Lung (tissue), 11 donors: ENCODE measurements at regions not wholly inside any gene's neighbourhood (a gene's known extent, or its start where the extent isn't known, plus 50 kb on each side); places are given as distances from the start of the nearest gene placed in this dataset.
"Not testable (repeated sequence)": the region's sequence is repeated elsewhere in the genome, so short reads cannot be mapped to it uniquely, and the experiment has no call there.

Source experiments
- ATAC-seq: fragments of 200-7000 bp; cut with Tn5 transposase; one replicate; pipeline ENCODE4 v1.9.1; 2020; ENCODE audit warnings: moderate number of reproducible peaks; ENCODE audit not compliant: insufficient read depth, low FRiP score
- DNase-seq, 3 donors: peaks; one replicate each; pipeline ENCODE4 v3.0.0-alpha.2; 2013 to 2017
- H3K27ac ChIP-seq, 2 donors: one replicate each; pipeline ENCODE4 v1.5.1; 2013; ENCODE audit warnings: mild to moderate bottlenecking in 2 of 2, moderate library complexity in 2 of 2, control low read depth in 1 of 2, inconsistent platforms in 1 of 2, low read depth in 1 of 2, low read length in 1 of 2
- H3K27me3 ChIP-seq, 3 donors: one replicate each; pipeline ENCODE4 v1.5.1; 2013; ENCODE audit warnings: low read length in 2 of 3; ENCODE audit not compliant: control insufficient read depth in 3 of 3, insufficient read depth in 3 of 3
- H3K36me3 ChIP-seq, 4 donors: one replicate each; pipeline ENCODE4 v1.5.1; 2013; ENCODE audit warnings: low read length in 4 of 4, mild to moderate bottlenecking in 1 of 4, moderate library complexity in 1 of 4; ENCODE audit not compliant: control insufficient read depth in 4 of 4, insufficient read depth in 4 of 4
- H3K4me1 ChIP-seq, 5 donors: one replicate each; pipeline ENCODE4 v1.5.1; 2013; ENCODE audit warnings: low read length in 5 of 5, mild to moderate bottlenecking in 2 of 5, moderate library complexity in 1 of 5; ENCODE audit not compliant: control insufficient read depth in 5 of 5, insufficient read depth in 5 of 5
- H3K4me3 ChIP-seq: one replicate; pipeline ENCODE4 v1.5.1; 2013; ENCODE audit warnings: mild to moderate bottlenecking, control low read depth, moderate library complexity
- H3K9ac ChIP-seq, 2 donors: one replicate each; pipeline ENCODE4 v1.5.1; 2013; ENCODE audit warnings: low read length in 2 of 2, control low read depth in 1 of 2; ENCODE audit not compliant: insufficient read depth in 1 of 2
- H3K9me3 ChIP-seq, 4 donors: one replicate each; pipeline ENCODE4 v1.5.1; 2013; ENCODE audit warnings: low read length in 3 of 4, mild to moderate bottlenecking in 1 of 4, moderate library complexity in 1 of 4; ENCODE audit not compliant: control insufficient read depth in 4 of 4, insufficient read depth in 3 of 4
- WGBS, 2 donors: extraction: QIAGEN DNeasy Blood & Tissue Kit; methylation state at CpG; one replicate each; pipeline ENCODE4 v1.1.7; 2013; 5-methylcytosine and 5-hydroxymethylcytosine counted together
- TF ChIP-seq, protein P1 (sequence below): IDR thresholded peaks from 2 replicates; pipeline ENCODE4 v1.5.1; 2012; ENCODE audit warnings: mild to moderate bottlenecking; ENCODE audit errors: control extremely low read depth, extremely low read depth
- donor health status: control.
- donor health status: control.
- donor health status: Bipolar disorder and iron deficiency.
- donor health status: healthy.
- donor health status: DM: yes; HTN: yes; CAD: no.

DNA sequence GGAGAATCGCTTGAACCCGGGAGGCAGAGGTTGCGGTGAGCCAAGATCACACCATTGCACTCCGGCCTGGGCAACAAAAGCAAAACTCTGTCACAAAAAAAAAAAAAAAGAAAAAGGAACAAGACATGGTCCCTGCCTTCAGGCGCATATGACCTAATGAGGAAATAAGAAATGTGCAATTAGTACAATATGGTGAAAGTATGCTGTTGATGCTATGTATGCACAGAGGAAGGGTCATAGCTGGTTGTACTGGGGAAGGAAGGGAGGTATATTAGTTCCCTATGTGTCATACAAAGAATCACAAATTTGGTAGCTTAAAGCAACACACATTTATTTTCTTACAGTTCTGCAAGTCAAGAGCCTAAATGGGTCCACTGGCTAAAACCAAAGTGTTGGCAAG, 97.8 kb upstream of the MPP7 start:
- Histone ChIP-seq H3K36me3 (no peaks in the 10 kb centered on the region), H3K27me3 (no peaks in the 10 kb centered on the region), H3K9ac (no peak overlapping the region), H3K4me1 (no peaks in the 10 kb centered on the region), H3K9me3 (no peaks in the 10 kb centered on the region), H3K4me3 (no peak overlapping the region), H3K27ac (peak overlapping the region in 1 of 2 donors; percentile 60)
- TF ChIP-seq, protein P1, sequence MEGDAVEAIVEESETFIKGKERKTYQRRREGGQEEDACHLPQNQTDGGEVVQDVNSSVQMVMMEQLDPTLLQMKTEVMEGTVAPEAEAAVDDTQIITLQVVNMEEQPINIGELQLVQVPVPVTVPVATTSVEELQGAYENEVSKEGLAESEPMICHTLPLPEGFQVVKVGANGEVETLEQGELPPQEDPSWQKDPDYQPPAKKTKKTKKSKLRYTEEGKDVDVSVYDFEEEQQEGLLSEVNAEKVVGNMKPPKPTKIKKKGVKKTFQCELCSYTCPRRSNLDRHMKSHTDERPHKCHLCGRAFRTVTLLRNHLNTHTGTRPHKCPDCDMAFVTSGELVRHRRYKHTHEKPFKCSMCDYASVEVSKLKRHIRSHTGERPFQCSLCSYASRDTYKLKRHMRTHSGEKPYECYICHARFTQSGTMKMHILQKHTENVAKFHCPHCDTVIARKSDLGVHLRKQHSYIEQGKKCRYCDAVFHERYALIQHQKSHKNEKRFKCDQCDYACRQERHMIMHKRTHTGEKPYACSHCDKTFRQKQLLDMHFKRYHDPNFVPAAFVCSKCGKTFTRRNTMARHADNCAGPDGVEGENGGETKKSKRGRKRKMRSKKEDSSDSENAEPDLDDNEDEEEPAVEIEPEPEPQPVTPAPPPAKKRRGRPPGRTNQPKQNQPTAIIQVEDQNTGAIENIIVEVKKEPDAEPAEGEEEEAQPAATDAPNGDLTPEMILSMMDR, result no peak
- WGBS, 2 donors, result 44 to 68% methylated on average over 5 of the region's 5 CpGs
- DNase-seq (no peak), ATAC-seq (peak; percentile 31)

DNA sequence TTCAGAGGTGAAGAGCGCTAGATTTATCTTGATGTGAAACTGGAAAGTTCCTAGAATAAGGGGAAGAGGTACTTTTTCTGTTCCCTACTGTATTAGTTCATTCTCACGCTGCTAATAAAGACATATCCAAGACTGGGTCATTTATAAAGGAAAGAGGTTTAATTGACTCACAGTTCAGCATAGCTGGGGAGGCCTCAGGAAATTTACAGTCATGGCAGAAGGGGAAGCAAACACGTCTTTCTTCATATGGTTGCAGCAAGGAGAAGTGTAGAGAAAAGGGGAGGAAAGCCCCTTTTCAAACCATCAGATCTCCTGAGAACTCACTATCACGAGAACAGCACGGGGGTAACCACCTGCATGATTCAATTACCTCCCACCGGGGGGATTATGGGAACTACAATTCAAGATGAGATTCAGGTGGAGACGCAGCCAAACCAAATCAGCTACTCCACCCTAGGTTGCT, 99.8 kb upstream of the MPP7 start:
- not testable (repeated sequence) for H3K36me3 ChIP-seq, DNase-seq, H3K9me3 ChIP-seq, H3K27me3 ChIP-seq, H3K4me1 ChIP-seq, H3K4me3 ChIP-seq, ATAC-seq, H3K9ac ChIP-seq
- H3K27ac ChIP-seq, result peak overlapping the region in 1 of 2 donors; percentile 43
- WGBS, 2 donors, result 46 to 58% methylated on average over 7 of the region's 7 CpGs

DNA sequence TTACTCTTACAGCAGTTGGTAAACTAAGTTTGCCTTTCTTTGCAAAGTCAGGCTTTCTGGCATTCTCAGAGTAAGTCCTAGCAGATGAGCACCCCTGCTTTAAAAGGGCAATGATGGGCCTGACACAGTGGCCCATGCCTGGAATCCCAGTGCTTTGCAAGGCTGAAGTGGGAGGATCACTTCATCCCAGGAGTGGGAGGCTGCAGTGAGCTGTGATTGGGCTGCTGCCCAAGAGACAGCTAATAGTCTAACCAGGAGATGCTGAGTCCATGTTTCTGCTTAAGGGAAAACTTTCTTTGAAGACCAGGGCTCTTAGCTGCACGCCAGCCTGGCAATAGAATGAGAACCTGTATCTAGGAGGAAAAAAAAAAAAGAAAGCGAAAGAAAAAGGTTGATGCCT, 100.2 kb upstream of the MPP7 start:
- Histone ChIP-seq H3K9ac (no peak overlapping the region), H3K27ac (peak overlapping the region in 1 of 2 donors; percentile 43), H3K4me3 (no peak overlapping the region), H3K9me3 (no peaks in the 10 kb centered on the region), H3K27me3 (no peaks in the 10 kb centered on the region), H3K36me3 (no peaks in the 10 kb centered on the region), H3K4me1 (no peaks in the 10 kb centered on the region)
- DNase-seq, result no peak
- 97 to 99% methylated on average over 2 of the region's 2 CpGs for WGBS, 2 donors
- TF ChIP-seq, protein P1, result no peak
- no peak for ATAC-seq

DNA sequence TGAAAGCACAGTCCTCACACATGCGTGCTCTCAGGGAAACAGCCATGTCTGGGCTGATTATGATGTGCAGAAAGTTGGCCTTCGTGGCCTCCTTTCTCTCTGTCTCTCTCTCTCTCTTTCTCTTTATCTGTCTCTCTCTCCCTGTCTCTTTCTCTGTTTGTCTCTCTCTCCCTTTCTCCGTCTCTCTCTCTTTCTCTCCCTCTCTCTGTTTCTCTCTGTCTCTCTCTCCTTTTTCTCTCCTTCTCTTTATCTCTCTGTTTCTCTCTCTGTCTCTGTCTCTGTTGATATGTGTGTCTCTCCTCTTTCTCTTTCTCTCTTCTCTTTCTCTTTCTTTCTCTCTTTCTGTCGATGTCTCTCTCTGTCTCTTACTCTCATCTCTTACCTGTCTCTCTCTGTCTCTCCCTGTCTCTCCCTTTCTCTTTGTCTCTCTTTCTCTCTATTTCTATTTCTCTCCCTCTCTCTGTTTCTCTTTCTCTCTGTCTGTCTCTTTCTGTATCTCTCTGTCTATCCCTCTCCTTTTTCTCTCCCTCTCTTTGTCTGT, 105.4 kb upstream of the MPP7 start:
- Histone ChIP-seq H3K4me1 (no peaks in the 10 kb centered on the region), H3K9ac (no peak overlapping the region), H3K27me3 (no peaks in the 10 kb centered on the region), H3K9me3 (no peaks in the 10 kb centered on the region), H3K27ac (no peak overlapping the region), H3K36me3 (no peaks in the 10 kb centered on the region), H3K4me3 (no peak overlapping the region)
- no peak for DNase-seq
- 93 to 95% methylated on average over 4 of the region's 4 CpGs for WGBS, 2 donors
- TF ChIP-seq, protein P1, result no peak
- no peak for ATAC-seq
